ENCODE measurements at regions not wholly inside any gene's neighbourhood (a gene's known extent, or its start where the extent isn't known, plus 50 kb on each side); places are given as distances from the start of the nearest gene placed in this dataset.

DNA sequence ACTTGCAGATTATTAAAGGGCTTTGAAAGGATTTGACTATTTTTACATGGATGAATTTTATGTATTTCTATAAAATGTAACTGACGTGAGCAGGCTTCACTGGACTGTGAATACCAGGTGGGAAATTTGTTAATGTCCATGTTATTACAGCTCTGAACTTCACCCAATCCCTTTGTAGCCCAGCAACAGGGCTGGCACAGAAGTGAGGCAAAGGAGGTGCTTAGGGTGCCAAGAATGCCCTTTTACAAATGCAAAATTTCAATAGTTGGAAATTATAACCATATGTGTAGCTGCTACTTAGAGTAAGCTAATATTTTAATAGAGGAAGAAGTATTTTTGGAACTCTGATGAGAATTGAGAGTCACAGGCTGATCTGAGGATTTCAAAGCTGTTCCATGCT is 53.7 kb upstream of the FAM98A start (continued):
- TF ChIP-seq, protein P1, sequence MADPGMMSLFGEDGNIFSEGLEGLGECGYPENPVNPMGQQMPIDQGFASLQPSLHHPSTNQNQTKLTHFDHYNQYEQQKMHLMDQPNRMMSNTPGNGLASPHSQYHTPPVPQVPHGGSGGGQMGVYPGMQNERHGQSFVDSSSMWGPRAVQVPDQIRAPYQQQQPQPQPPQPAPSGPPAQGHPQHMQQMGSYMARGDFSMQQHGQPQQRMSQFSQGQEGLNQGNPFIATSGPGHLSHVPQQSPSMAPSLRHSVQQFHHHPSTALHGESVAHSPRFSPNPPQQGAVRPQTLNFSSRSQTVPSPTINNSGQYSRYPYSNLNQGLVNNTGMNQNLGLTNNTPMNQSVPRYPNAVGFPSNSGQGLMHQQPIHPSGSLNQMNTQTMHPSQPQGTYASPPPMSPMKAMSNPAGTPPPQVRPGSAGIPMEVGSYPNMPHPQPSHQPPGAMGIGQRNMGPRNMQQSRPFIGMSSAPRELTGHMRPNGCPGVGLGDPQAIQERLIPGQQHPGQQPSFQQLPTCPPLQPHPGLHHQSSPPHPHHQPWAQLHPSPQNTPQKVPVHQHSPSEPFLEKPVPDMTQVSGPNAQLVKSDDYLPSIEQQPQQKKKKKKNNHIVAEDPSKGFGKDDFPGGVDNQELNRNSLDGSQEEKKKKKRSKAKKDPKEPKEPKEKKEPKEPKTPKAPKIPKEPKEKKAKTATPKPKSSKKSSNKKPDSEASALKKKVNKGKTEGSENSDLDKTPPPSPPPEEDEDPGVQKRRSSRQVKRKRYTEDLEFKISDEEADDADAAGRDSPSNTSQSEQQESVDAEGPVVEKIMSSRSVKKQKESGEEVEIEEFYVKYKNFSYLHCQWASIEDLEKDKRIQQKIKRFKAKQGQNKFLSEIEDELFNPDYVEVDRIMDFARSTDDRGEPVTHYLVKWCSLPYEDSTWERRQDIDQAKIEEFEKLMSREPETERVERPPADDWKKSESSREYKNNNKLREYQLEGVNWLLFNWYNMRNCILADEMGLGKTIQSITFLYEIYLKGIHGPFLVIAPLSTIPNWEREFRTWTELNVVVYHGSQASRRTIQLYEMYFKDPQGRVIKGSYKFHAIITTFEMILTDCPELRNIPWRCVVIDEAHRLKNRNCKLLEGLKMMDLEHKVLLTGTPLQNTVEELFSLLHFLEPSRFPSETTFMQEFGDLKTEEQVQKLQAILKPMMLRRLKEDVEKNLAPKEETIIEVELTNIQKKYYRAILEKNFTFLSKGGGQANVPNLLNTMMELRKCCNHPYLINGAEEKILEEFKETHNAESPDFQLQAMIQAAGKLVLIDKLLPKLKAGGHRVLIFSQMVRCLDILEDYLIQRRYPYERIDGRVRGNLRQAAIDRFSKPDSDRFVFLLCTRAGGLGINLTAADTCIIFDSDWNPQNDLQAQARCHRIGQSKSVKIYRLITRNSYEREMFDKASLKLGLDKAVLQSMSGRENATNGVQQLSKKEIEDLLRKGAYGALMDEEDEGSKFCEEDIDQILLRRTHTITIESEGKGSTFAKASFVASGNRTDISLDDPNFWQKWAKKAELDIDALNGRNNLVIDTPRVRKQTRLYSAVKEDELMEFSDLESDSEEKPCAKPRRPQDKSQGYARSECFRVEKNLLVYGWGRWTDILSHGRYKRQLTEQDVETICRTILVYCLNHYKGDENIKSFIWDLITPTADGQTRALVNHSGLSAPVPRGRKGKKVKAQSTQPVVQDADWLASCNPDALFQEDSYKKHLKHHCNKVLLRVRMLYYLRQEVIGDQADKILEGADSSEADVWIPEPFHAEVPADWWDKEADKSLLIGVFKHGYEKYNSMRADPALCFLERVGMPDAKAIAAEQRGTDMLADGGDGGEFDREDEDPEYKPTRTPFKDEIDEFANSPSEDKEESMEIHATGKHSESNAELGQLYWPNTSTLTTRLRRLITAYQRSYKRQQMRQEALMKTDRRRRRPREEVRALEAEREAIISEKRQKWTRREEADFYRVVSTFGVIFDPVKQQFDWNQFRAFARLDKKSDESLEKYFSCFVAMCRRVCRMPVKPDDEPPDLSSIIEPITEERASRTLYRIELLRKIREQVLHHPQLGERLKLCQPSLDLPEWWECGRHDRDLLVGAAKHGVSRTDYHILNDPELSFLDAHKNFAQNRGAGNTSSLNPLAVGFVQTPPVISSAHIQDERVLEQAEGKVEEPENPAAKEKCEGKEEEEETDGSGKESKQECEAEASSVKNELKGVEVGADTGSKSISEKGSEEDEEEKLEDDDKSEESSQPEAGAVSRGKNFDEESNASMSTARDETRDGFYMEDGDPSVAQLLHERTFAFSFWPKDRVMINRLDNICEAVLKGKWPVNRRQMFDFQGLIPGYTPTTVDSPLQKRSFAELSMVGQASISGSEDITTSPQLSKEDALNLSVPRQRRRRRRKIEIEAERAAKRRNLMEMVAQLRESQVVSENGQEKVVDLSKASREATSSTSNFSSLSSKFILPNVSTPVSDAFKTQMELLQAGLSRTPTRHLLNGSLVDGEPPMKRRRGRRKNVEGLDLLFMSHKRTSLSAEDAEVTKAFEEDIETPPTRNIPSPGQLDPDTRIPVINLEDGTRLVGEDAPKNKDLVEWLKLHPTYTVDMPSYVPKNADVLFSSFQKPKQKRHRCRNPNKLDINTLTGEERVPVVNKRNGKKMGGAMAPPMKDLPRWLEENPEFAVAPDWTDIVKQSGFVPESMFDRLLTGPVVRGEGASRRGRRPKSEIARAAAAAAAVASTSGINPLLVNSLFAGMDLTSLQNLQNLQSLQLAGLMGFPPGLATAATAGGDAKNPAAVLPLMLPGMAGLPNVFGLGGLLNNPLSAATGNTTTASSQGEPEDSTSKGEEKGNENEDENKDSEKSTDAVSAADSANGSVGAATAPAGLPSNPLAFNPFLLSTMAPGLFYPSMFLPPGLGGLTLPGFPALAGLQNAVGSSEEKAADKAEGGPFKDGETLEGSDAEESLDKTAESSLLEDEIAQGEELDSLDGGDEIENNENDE (IDR thresholded peaks at IDR 0.05; ENCODE audit: insufficient replicate concordance, low read length), result no peak
- TF ChIP-seq EP300 (IDR thresholded peaks at IDR 0.05; ENCODE audit: borderline replicate concordance in 1 of 2, low read depth in 2 of 2, low read length in 2 of 2) (no peak), RBBP5 (IDR thresholded peaks at IDR 0.05; ENCODE audit: borderline replicate concordance, low read depth, low read length) (no peak), SIRT6 (IDR thresholded peaks at IDR 0.05; ENCODE audit: low read length) (no peak), SIN3A (conservative IDR thresholded peaks at IDR 0.05 in 1 of 2, IDR thresholded peaks at IDR 0.05 in 1 of 2; ENCODE audit: low read depth in 1 of 2, low read length in 2 of 2) (no peak), KDM5A (IDR thresholded peaks at IDR 0.05; ENCODE audit: low read length) (no peak)

All from H1 (cell line).